Aorta (tissue), 5 donors: ENCODE measurements at regions not wholly inside any gene's neighbourhood (a gene's known extent, or its start where the extent isn't known, plus 50 kb on each side); places are given as distances from the start of the nearest gene placed in this dataset.

ENCODE experiments used
- ATAC-seq: fragments of 200-7000 bp; cut with Tn5 transposase; one replicate; pipeline ENCODE4 v1.9.1; 2022; ENCODE audit warnings: moderate library complexity; ENCODE audit not compliant: low FRiP score
- DNase-seq, 2 donors: peaks; one replicate each; pipeline ENCODE4 v3.0.0-alpha.2; 2020
- H3K27ac ChIP-seq, 2 donors: one replicate each; pipeline ENCODE4 v1.5.1; 2013; ENCODE audit warnings: low read length in 2 of 2, mild to moderate bottlenecking in 2 of 2, moderate library complexity in 2 of 2, control low read depth in 1 of 2, inconsistent platforms in 1 of 2, low read depth in 1 of 2
- H3K27me3 ChIP-seq, 2 donors: one replicate each; pipeline ENCODE4 v1.6.1; 2013; ENCODE audit warnings: control low read depth in 1 of 2, low read length in 1 of 2, mild to moderate bottlenecking in 1 of 2, moderate library complexity in 1 of 2; ENCODE audit not compliant: insufficient read depth in 2 of 2, control insufficient read depth in 1 of 2
- H3K36me3 ChIP-seq, 2 donors: one replicate each; pipeline ENCODE4 v1.6.1; 2013; ENCODE audit warnings: control low read depth in 1 of 2, low read length in 1 of 2, mild to moderate bottlenecking in 1 of 2; ENCODE audit not compliant: insufficient read depth in 2 of 2, control insufficient read depth in 1 of 2
- H3K4me1 ChIP-seq, 2 donors: one replicate each; pipeline ENCODE4 v1.6.1; 2013; ENCODE audit warnings: low read length in 2 of 2, control low read depth in 1 of 2, mild to moderate bottlenecking in 1 of 2, moderate library complexity in 1 of 2; ENCODE audit not compliant: insufficient read depth in 2 of 2, control insufficient read depth in 1 of 2
- H3K4me3 ChIP-seq, 2 donors: one replicate each; pipeline ENCODE4 v1.5.1; 2013; ENCODE audit warnings: low read length in 2 of 2, control low read depth in 1 of 2, mild to moderate bottlenecking in 1 of 2
- H3K9me3 ChIP-seq: one replicate; pipeline ENCODE4 v1.6.1; 2013; ENCODE audit warnings: mild to moderate bottlenecking, low read length; ENCODE audit not compliant: control insufficient read depth
- WGBS, 2 donors: extraction: QIAGEN DNeasy Blood & Tissue Kit; methylation state at CpG; one replicate each; pipeline ENCODE4 v1.1.7; 2013; 5-methylcytosine and 5-hydroxymethylcytosine counted together
- intact Hi-C, 2 donors: fragments of 100-400 bp; cut with DNase I; formaldehyde crosslinking; loops; one replicate each; pipeline versions ENCODE4 v1.14.2 to v1.15.0; 2022
- donor health status: healthy with polysubstance abuse.
- donor health status: Bipolar disorder and iron deficiency.
- donor health status: DM: no; HTN: no; CAD: no.
- donor health status: DM: no; HTN: no; CAD: no.
- donor health status: DM: yes; HTN: yes; CAD: no.

GRCh38 chr11:123286761-123287160 lies 91.7 kb upstream of the CLMP start:
- Histone ChIP-seq H3K4me1 (no peaks in the 10 kb centered on the region), H3K36me3 (no peaks in the 10 kb centered on the region), H3K27me3 (no peaks in the 10 kb centered on the region), H3K4me3 (no peak overlapping the region), H3K9me3 (peaks cover 5% of the 10 kb centered on the region), H3K27ac (no peak overlapping the region)
- no peak for ATAC-seq
- 77 to 80% methylated on average over 3 of the region's 3 CpGs for WGBS, 2 donors
- no peak for DNase-seq
- intact Hi-C loops: no loop called here

GRCh38 chr11:123286255-123286654 lies 91.2 kb upstream of the CLMP start:
- H3K9me3 ChIP-seq: peaks cover 5% of the 10 kb centered on the region
- no peak for DNase-seq
- no peaks in the 10 kb centered on the region for H3K27me3 ChIP-seq
- WGBS, 2 donors: 38 to 40% methylated on average over 5 of the region's 5 CpGs
- no peak for ATAC-seq
- no peaks in the 10 kb centered on the region for H3K4me1 ChIP-seq
- no peak overlapping the region for H3K27ac ChIP-seq
- H3K36me3 ChIP-seq: no peaks in the 10 kb centered on the region
- intact Hi-C loops: no loop called here
- H3K4me3 ChIP-seq: no peak overlapping the region

GRCh38 chr11:123284454-123284853 lies 89.4 kb upstream of the CLMP start:
- H3K36me3 ChIP-seq: no peaks in the 10 kb centered on the region

GRCh38 chr11:123282597-123282996 lies 87.5 kb upstream of the CLMP start:
- WGBS, 2 donors: 44 to 50% methylated on average over 6 of the region's 6 CpGs
- no peaks in the 10 kb centered on the region for H3K36me3 ChIP-seq
- no peaks in the 10 kb centered on the region for H3K27me3 ChIP-seq
- intact Hi-C loops: no loop called here
- no peak overlapping the region for H3K27ac ChIP-seq
- DNase-seq (no peak), ATAC-seq (no peak)
- H3K4me1 ChIP-seq: no peaks in the 10 kb centered on the region
- H3K4me3 ChIP-seq: no peak overlapping the region
- peaks cover 3% of the 10 kb centered on the region for H3K9me3 ChIP-seq

More at GRCh38 chr11:123284454-123284853, 89.4 kb upstream of the CLMP start:
- no peak overlapping the region for H3K27ac ChIP-seq
- no peak overlapping the region for H3K4me3 ChIP-seq
- H3K9me3 ChIP-seq: peaks cover 5% of the 10 kb centered on the region
- ATAC-seq (no peak), DNase-seq (no peak)
- WGBS, 2 donors: 59 to 61% methylated on average over 2 of the region's 2 CpGs
- intact Hi-C loops: no loop called here
- H3K27me3 ChIP-seq: no peaks in the 10 kb centered on the region
- H3K4me1 ChIP-seq: no peaks in the 10 kb centered on the region

- intact Hi-C loops: no loop called here
- H3K36me3 ChIP-seq: no peaks in the 10 kb centered on the region
- H3K27me3 ChIP-seq: no peaks in the 10 kb centered on the region
- 67 to 70% methylated on average over 2 of the region's 2 CpGs for WGBS, 2 donors
- H3K4me3 ChIP-seq: no peak overlapping the region
- no peak overlapping the region for H3K27ac ChIP-seq
- DNase-seq (no peak), ATAC-seq (no peak)
- no peaks in the 10 kb centered on the region for H3K9me3 ChIP-seq
- H3K4me1 ChIP-seq: no peaks in the 10 kb centered on the region
Measured at GRCh38 chr11:123273616-123274015, 78.6 kb upstream of the CLMP start.

GRCh38 chr11:123272565-123272964 lies 77.5 kb upstream of the CLMP start:
- Histone ChIP-seq H3K4me3 (no peak overlapping the region), H3K4me1 (no peaks in the 10 kb centered on the region), H3K27ac (no peak overlapping the region), H3K27me3 (no peaks in the 10 kb centered on the region), H3K9me3 (no peaks in the 10 kb centered on the region), H3K36me3 (no peaks in the 10 kb centered on the region)
- 12 to 36% methylated on average over 2 of the region's 2 CpGs for WGBS, 2 donors
- no peak for ATAC-seq
- intact Hi-C loops: no loop called here
- DNase-seq: no peak

- DNase-seq (no peak), ATAC-seq (no peak)
- no peaks in the 10 kb centered on the region for H3K4me1 ChIP-seq
- no peak overlapping the region for H3K4me3 ChIP-seq
- H3K36me3 ChIP-seq: no peaks in the 10 kb centered on the region
- WGBS, 2 donors: 71 to 73% methylated on average over 6 of the region's 6 CpGs
- intact Hi-C loops: no loop called here
- H3K9me3 ChIP-seq: no peaks in the 10 kb centered on the region
- H3K27me3 ChIP-seq: no peaks in the 10 kb centered on the region
- no peak overlapping the region for H3K27ac ChIP-seq
Measured at GRCh38 chr11:123268156-123268555, 73.1 kb upstream of the CLMP start.

- no peak for ATAC-seq
- WGBS, 2 donors: 77 to 83% methylated on average over 3 of the region's 3 CpGs
- H3K27me3 ChIP-seq: no peaks in the 10 kb centered on the region
- no peak for DNase-seq
- H3K27ac ChIP-seq: no peak overlapping the region
- no peaks in the 10 kb centered on the region for H3K9me3 ChIP-seq
- H3K36me3 ChIP-seq: no peaks in the 10 kb centered on the region
- no peak overlapping the region for H3K4me3 ChIP-seq
- no peaks in the 10 kb centered on the region for H3K4me1 ChIP-seq
- intact Hi-C loops: no loop called here
Measured at GRCh38 chr11:123265951-123266350, 70.9 kb upstream of the CLMP start.

GRCh38 chr11:123264431-123264780 lies 69.4 kb upstream of the CLMP start:
- ATAC-seq (no peak), DNase-seq (no peak)
- H3K9me3 ChIP-seq: no peaks in the 10 kb centered on the region
- no peaks in the 10 kb centered on the region for H3K36me3 ChIP-seq
- intact Hi-C loops: loop anchor here in 1 of 2 donors (5.0 kb wide), 1 partner anchor 162 kb away; no protein-coding TSS in a partner anchor
- H3K27ac ChIP-seq: no peak overlapping the region
- H3K4me3 ChIP-seq: no peak overlapping the region
- no peaks in the 10 kb centered on the region for H3K4me1 ChIP-seq
- WGBS, 2 donors: 59 to 62% methylated on average over 3 of the region's 3 CpGs
- no peaks in the 10 kb centered on the region for H3K27me3 ChIP-seq
